Fibroblast of skin of right quadriceps (primary cell): ENCODE measurements at regions not wholly inside any gene's neighbourhood (a gene's known extent, or its start where the extent isn't known, plus 50 kb on each side); places are given as distances from the start of the nearest gene placed in this dataset.

Experiments
- DNase-seq: peaks from one replicate; pipeline ENCODE4 v3.0.0-alpha.2; 2013

GRCh38 chr5:167923396-167923795 lies 368.0 kb upstream of the WWC1 start:
- DNase-seq: no peak

GRCh38 chr5:167929841-167930240 lies 361.6 kb upstream of the WWC1 start:
- no peak for DNase-seq

GRCh38 chr5:167934551-167934971 lies 356.9 kb upstream of the WWC1 start:
- DNase-seq: peak; percentile 80

GRCh38 chr5:167936022-167936421 lies 355.4 kb upstream of the WWC1 start:
- no peak for DNase-seq

GRCh38 chr5:167936944-167937634 lies 354.4 kb upstream of the WWC1 start:
- DNase-seq: no peak

GRCh38 chr5:167937635-167937998 lies 353.8 kb upstream of the WWC1 start:
- peak; percentile 54 for DNase-seq

- DNase-seq: peak; percentile 78
These were observed 351.8 kb upstream of the WWC1 start for GRCh38 chr5:167939686-167940085.

- peak; percentile 73 for DNase-seq
These were observed 350.5 kb upstream of the WWC1 start for GRCh38 chr5:167940911-167941310.

- DNase-seq: peak; percentile 75
These were observed 349.9 kb upstream of the WWC1 start for GRCh38 chr5:167941556-167941955.

GRCh38 chr5:167943343-167943742 lies 348.1 kb upstream of the WWC1 start:
- DNase-seq: peak; percentile 58

- peak; percentile 63 for DNase-seq
These were observed 347.2 kb upstream of the WWC1 start for GRCh38 chr5:167944121-167944852.

- DNase-seq: peak; percentile 99
These were observed 345.7 kb upstream of the WWC1 start for GRCh38 chr5:167945542-167946384.

GRCh38 chr5:167947306-167947705 lies 344.1 kb upstream of the WWC1 start:
- DNase-seq: no peak

- DNase-seq: no peak
These were observed 343.2 kb upstream of the WWC1 start for GRCh38 chr5:167948251-167948650.

GRCh38 chr5:167949435-167949834 lies 342.0 kb upstream of the WWC1 start:
- DNase-seq: no peak

- peak; percentile 96 for DNase-seq
These were observed 341.2 kb upstream of the WWC1 start for GRCh38 chr5:167950126-167950721.

- DNase-seq: no peak
These were observed 340.3 kb upstream of the WWC1 start for GRCh38 chr5:167951116-167951515.

GRCh38 chr5:167952278-167952995 lies 339.0 kb upstream of the WWC1 start:
- no peak for DNase-seq

GRCh38 chr5:167953151-167953798 lies 338.2 kb upstream of the WWC1 start:
- DNase-seq: no peak

GRCh38 chr5:167961731-167962130 lies 329.7 kb upstream of the WWC1 start:
- no peak for DNase-seq

GRCh38 chr5:167964529-167964928 lies 326.9 kb upstream of the WWC1 start:
- no peak for DNase-seq

- DNase-seq: no peak
These were observed 325.7 kb upstream of the WWC1 start for GRCh38 chr5:167965710-167966109.
